ENCODE measurements at regions not wholly inside any gene's neighbourhood (a gene's known extent, or its start where the extent isn't known, plus 50 kb on each side); places are given as distances from the start of the nearest gene placed in this dataset.
"Not testable (repeated sequence)": the region's sequence is repeated elsewhere in the genome, so short reads cannot be mapped to it uniquely, and the experiment has no call there.

- no peak overlapping the region for H3K4me3 ChIP-seq (ENCODE audit: low read depth, low read length, poor library complexity, severe bottlenecking)
- no peaks in the 10 kb centered on the region for H3K9me2 ChIP-seq (ENCODE audit: insufficient read depth, low read length)
- no peaks in the 10 kb centered on the region for H3K4me1 ChIP-seq (ENCODE audit: insufficient read depth, low read length, poor library complexity, severe bottlenecking)
- no peaks in the 10 kb centered on the region for H3K9me3 ChIP-seq (ENCODE audit: low read length)
- no peak overlapping the region for H2AFZ ChIP-seq (ENCODE audit: low read length)
- no TSS peak for BruUV-seq (replicated peaks)
- no peaks in the 10 kb centered on the region for H4K20me1 ChIP-seq (ENCODE audit: insufficient read depth, low read length)
- ChIA-PET POLR2A (no interaction called here), CTCF (ENCODE audit: unreplicated experiment) (no interaction called here)
- H3K36me3 ChIP-seq (ENCODE audit: insufficient read depth, low read length) = no peaks in the 10 kb centered on the region
- no peaks in the 10 kb centered on the region for H3K79me2 ChIP-seq (ENCODE audit: insufficient read depth, low read depth, low read length)
- no peak overlapping the region for H3K27ac ChIP-seq (ENCODE audit: low read depth, low read length, poor library complexity, severe bottlenecking)
- TF ChIP-seq EZH2phosphoT487 (IDR thresholded peaks at IDR 0.05; ENCODE audit: borderline replicate concordance, low read depth, low read length) (no peak), CTCF (conservative IDR thresholded peaks at IDR 0.05; ENCODE audit: low read length) (no peak)
- DNase-seq (ENCODE audit: low spot score) = no peak
- intact Hi-C loops (cut with micrococcal nuclease; ENCODE audit: unreplicated experiment) = no loop called here
- no peak overlapping the region for H3K4me2 ChIP-seq (ENCODE audit: low read length)
These were observed 172.1 kb upstream of the MAGEE2 start for GRCh38 chrX:75957107-75957610.

GRCh38 chrX:75961321-75961720 lies 176.3 kb upstream of the MAGEE2 start:
- BruUV-seq (replicated peaks); POLR2A ChIA-PET: not testable (repeated sequence)

GRCh38 chrX:75963774-75964173 lies 178.7 kb upstream of the MAGEE2 start:
- Histone ChIP-seq H4K20me1 (ENCODE audit: insufficient read depth, low read length) (no peaks in the 10 kb centered on the region), H3K9me3 (ENCODE audit: low read length) (no peaks in the 10 kb centered on the region), H3K4me2 (ENCODE audit: low read length) (no peak overlapping the region), H2AFZ (ENCODE audit: low read length) (no peak overlapping the region), H3K4me3 (ENCODE audit: low read depth, low read length, poor library complexity, severe bottlenecking) (no peak overlapping the region), H3K27ac (ENCODE audit: low read depth, low read length, poor library complexity, severe bottlenecking) (no peak overlapping the region), H3K4me1 (ENCODE audit: insufficient read depth, low read length, poor library complexity, severe bottlenecking) (no peaks in the 10 kb centered on the region), H3K79me2 (ENCODE audit: insufficient read depth, low read depth, low read length) (no peaks in the 10 kb centered on the region), H3K9me2 (ENCODE audit: insufficient read depth, low read length) (no peaks in the 10 kb centered on the region), H3K36me3 (ENCODE audit: insufficient read depth, low read length) (no peaks in the 10 kb centered on the region)
- ChIA-PET POLR2A (no interaction called here), CTCF (ENCODE audit: unreplicated experiment) (no interaction called here)
- intact Hi-C loops (cut with micrococcal nuclease; ENCODE audit: unreplicated experiment) = no loop called here
- DNase-seq (ENCODE audit: low spot score) = no peak
- no TSS peak for BruUV-seq (replicated peaks)
- TF ChIP-seq CTCF (conservative IDR thresholded peaks at IDR 0.05; ENCODE audit: low read length) = no peak
- no peak for TF ChIP-seq EZH2phosphoT487 (IDR thresholded peaks at IDR 0.05; ENCODE audit: borderline replicate concordance, low read depth, low read length)

More at GRCh38 chrX:75961321-75961720, 176.3 kb upstream of the MAGEE2 start:
- H3K9me2 ChIP-seq (ENCODE audit: insufficient read depth, low read length); H3K36me3 ChIP-seq (ENCODE audit: insufficient read depth, low read length); H4K20me1 ChIP-seq (ENCODE audit: insufficient read depth, low read length); H3K4me2 ChIP-seq (ENCODE audit: low read length); intact Hi-C loops (cut with micrococcal nuclease; ENCODE audit: unreplicated experiment); H3K27ac ChIP-seq (ENCODE audit: low read depth, low read length, poor library complexity, severe bottlenecking); CTCF ChIA-PET (ENCODE audit: unreplicated experiment); H3K79me2 ChIP-seq (ENCODE audit: insufficient read depth, low read depth, low read length); H3K4me3 ChIP-seq (ENCODE audit: low read depth, low read length, poor library complexity, severe bottlenecking); H3K9me3 ChIP-seq (ENCODE audit: low read length); DNase-seq (ENCODE audit: low spot score); H2AFZ ChIP-seq (ENCODE audit: low read length); H3K4me1 ChIP-seq (ENCODE audit: insufficient read depth, low read length, poor library complexity, severe bottlenecking): not testable (repeated sequence)

Measured in OCI-LY7 (cell line).